Gastroesophageal sphincter (tissue), 4 donors: ENCODE measurements at regions not wholly inside any gene's neighbourhood (a gene's known extent, or its start where the extent isn't known, plus 50 kb on each side); places are given as distances from the start of the nearest gene placed in this dataset.

Experiments
- ATAC-seq: fragments of 150-250 bp; one replicate; pipeline ENCODE4 v1.9.1; 2016; ENCODE audit warnings: mild to moderate bottlenecking, moderate library complexity
- H3K27ac ChIP-seq, 4 donors: fragments of 200-600 bp; sonication (generic) in 3 of 4; 1 replicate in 3 of 4; 2 replicates in 1 of 4; pipeline ENCODE4 v1.5.1; 2016 to 2019
- H3K27me3 ChIP-seq: fragments of 200-600 bp; sonication (generic); one replicate; pipeline ENCODE4 v1.5.1; 2019
- H3K36me3 ChIP-seq, 2 donors: fragments of 200-600 bp; sonication (generic); one replicate each; pipeline ENCODE4 v1.5.1; 2019; ENCODE audit warnings: control low read depth in 1 of 2
- H3K4me1 ChIP-seq, 3 donors: fragments of 200-600 bp; sonication (generic); 1 replicate in 2 of 3; 2 replicates in 1 of 3; pipeline ENCODE4 v1.5.1; 2016 to 2019; ENCODE audit warnings: control low read depth in 2 of 3
- H3K4me3 ChIP-seq, 2 donors: fragments of 200-600 bp; sonication (generic); one replicate each; pipeline ENCODE4 v1.5.1; 2019; ENCODE audit warnings: mild to moderate bottlenecking in 1 of 2, moderate library complexity in 1 of 2
- H3K9me3 ChIP-seq, 3 donors: fragments of 200-600 bp; sonication (generic); one replicate each; pipeline ENCODE4 v1.5.1; 2017 to 2019; ENCODE audit warnings: control low read depth in 2 of 3
- EP300 ChIP-seq: sonication (generic); formaldehyde crosslinking; IDR thresholded peaks from one replicate; pipeline ENCODE4 v1.6.1; 2017; ENCODE audit warnings: antibody characterized with exemption, mild to moderate bottlenecking
- POLR2A ChIP-seq, 2 donors: fragments of 450-650 bp; IDR thresholded peaks; one replicate each; pipeline ENCODE4 v1.6.1; 2017; ENCODE audit warnings: antibody characterized with exemption in 2 of 2, mild to moderate bottlenecking in 2 of 2, moderate library complexity in 1 of 2
- POLR2AphosphoS5 ChIP-seq: sonication (generic); formaldehyde crosslinking; IDR thresholded peaks from one replicate; pipeline ENCODE4 v1.6.1; 2017; ENCODE audit warnings: antibody characterized with exemption
- WGBS, 2 donors: methylation state at CpG; one replicate each; pipeline ENCODE4 v1.1.5; 2018; ENCODE audit warnings: low coverage in 1 of 2; 5-methylcytosine and 5-hydroxymethylcytosine counted together
- TF ChIP-seq, protein P1 (sequence below), 4 experiments: fragments of 200-600 bp in 2 of 4; fragments of 450-650 bp in 2 of 4; sonication (generic) in 1 of 4; IDR thresholded peaks; one replicate each; pipeline ENCODE4 v1.5.1; 2017 to 2019; ENCODE audit warnings: antibody characterized with exemption in 4 of 4, mild to moderate bottlenecking in 2 of 4, moderate library complexity in 2 of 4

DNA sequence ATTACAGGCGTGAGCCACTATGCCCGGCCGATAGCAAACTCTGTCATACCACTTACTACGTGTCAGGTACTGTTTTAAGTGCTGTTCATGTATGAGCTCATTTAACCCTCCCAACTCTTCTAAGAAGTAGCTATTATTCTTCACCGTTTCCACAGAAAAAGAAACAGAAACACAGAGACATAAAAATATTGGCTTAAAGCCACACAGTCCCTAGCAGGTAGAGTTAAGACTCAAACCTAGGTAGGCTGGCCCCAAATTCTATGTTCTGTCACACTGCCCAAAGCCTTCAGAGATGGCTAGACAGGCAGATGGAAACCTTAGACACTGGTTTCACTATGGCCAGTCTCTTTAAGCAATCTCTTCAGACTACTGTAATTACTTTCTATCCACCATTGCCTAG lies 149.8 kb upstream of the KCNMB2 start:
- no peaks in the 10 kb centered on the region for H3K27me3 ChIP-seq
- ATAC-seq, result no peak
- no peak overlapping the region for H3K4me3 ChIP-seq
- 86 to 87% methylated on average over 5 of the region's 5 CpGs for WGBS, 2 donors
- H3K4me1 ChIP-seq, result peaks cover 0 to 43% (median 18%) of the 10 kb centered on the region in 3 donors
- H3K36me3 ChIP-seq, result no peaks in the 10 kb centered on the region
- no peak overlapping the region for H3K27ac ChIP-seq
- no peak for TF ChIP-seq EP300
- TF ChIP-seq POLR2AphosphoS5, result no peak
- TF ChIP-seq, protein P1, sequence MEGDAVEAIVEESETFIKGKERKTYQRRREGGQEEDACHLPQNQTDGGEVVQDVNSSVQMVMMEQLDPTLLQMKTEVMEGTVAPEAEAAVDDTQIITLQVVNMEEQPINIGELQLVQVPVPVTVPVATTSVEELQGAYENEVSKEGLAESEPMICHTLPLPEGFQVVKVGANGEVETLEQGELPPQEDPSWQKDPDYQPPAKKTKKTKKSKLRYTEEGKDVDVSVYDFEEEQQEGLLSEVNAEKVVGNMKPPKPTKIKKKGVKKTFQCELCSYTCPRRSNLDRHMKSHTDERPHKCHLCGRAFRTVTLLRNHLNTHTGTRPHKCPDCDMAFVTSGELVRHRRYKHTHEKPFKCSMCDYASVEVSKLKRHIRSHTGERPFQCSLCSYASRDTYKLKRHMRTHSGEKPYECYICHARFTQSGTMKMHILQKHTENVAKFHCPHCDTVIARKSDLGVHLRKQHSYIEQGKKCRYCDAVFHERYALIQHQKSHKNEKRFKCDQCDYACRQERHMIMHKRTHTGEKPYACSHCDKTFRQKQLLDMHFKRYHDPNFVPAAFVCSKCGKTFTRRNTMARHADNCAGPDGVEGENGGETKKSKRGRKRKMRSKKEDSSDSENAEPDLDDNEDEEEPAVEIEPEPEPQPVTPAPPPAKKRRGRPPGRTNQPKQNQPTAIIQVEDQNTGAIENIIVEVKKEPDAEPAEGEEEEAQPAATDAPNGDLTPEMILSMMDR (IDR thresholded peaks at IDR 0.05), result no peak
- no peak for TF ChIP-seq POLR2A (IDR thresholded peaks at IDR 0.05)
- no peaks in the 10 kb centered on the region for H3K9me3 ChIP-seq

DNA sequence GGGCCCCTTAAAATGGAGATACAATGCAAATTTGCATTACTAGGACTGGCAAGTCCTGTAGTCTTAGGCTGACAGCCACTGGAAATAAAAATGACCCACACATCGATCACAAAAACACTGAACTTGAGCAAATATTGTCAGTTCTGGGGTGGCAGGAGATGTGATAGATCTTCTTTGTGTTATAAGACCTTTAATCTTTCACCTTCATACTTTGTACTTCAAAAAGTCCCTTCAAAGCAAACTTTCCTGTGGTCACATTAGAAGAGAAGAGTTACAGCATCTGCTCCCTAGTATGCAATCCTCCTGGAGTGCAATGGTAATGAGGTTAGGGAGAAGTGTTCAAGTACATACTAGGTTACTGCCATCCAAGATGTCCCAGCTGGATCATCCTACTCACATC lies 149.4 kb upstream of the KCNMB2 start:
- Histone ChIP-seq H3K4me3 (no peak overlapping the region), H3K27ac (no peak overlapping the region), H3K4me1 (peaks cover 0 to 40% (median 15%) of the 10 kb centered on the region in 3 donors), H3K36me3 (no peaks in the 10 kb centered on the region), H3K27me3 (no peaks in the 10 kb centered on the region), H3K9me3 (no peaks in the 10 kb centered on the region)
- 70 to 80% methylated on average over 1 of the region's 1 CpG for WGBS, 2 donors
- ATAC-seq, result no peak
- TF ChIP-seq, protein P1 (IDR thresholded peaks at IDR 0.05), result no peak
- TF ChIP-seq POLR2A (IDR thresholded peaks at IDR 0.05), result no peak
- TF ChIP-seq EP300, result no peak
- no peak for TF ChIP-seq POLR2AphosphoS5

DNA sequence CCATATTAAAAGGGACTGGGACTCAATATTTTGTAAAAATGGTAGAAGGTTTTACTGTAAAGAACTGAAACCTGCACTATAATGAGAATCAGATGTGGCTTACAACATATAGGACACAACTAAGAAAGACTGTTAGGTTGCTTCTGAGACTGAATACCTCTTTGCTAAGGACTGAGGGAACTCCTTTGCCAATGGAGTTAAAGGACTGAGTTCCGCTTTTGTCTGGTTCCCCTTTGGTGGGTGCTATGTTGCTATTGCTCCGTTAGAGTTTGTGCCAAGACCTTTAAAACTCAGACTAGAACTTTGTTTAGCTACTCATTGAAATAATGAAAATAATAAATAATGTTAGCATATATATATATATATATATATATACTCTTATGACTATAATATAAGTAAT lies 147.8 kb upstream of the KCNMB2 start:
- Histone ChIP-seq H3K36me3 (no peaks in the 10 kb centered on the region), H3K27ac (no peak overlapping the region), H3K4me1 (peaks cover 0 to 30% (median 10%) of the 10 kb centered on the region in 3 donors), H3K4me3 (no peak overlapping the region), H3K27me3 (no peaks in the 10 kb centered on the region), H3K9me3 (no peaks in the 10 kb centered on the region)
- 100% methylated on average over 1 to 2 of the region's 2 CpGs for WGBS, 2 donors
- TF ChIP-seq, protein P1 (IDR thresholded peaks at IDR 0.05), result no peak
- TF ChIP-seq POLR2A (IDR thresholded peaks at IDR 0.05) (no peak), POLR2AphosphoS5 (no peak), EP300 (no peak)
- ATAC-seq, result no peak

DNA sequence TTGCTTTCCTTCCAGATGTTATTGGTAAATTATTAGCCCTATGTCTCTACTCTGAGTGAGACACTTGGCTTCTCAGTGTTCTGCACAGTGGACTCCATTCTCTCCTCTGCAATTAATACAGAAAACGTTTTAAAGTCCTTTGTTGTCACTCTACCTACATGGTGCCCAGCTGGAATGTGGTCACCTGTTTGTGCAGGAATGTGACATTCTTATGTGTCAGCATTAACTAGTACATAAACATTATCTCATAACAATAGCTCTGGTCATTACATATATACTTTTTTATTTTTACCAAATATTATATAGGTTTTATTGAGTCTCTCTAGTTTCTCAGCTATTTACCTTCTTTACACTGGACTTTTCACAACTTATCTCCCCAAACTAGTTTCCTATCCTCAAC lies 147.0 kb upstream of the KCNMB2 start:
- 50 to 67% methylated on average over 1 of the region's 1 CpG for WGBS, 2 donors
- H3K9me3 ChIP-seq, result no peaks in the 10 kb centered on the region
- no peak overlapping the region for H3K27ac ChIP-seq
- ATAC-seq, result no peak
- H3K36me3 ChIP-seq, result no peaks in the 10 kb centered on the region
- no peak overlapping the region for H3K4me3 ChIP-seq
- TF ChIP-seq POLR2A (IDR thresholded peaks at IDR 0.05), result no peak
- peaks cover 0 to 22% (median 8%) of the 10 kb centered on the region in 3 donors for H3K4me1 ChIP-seq
- no peaks in the 10 kb centered on the region for H3K27me3 ChIP-seq

DNA sequence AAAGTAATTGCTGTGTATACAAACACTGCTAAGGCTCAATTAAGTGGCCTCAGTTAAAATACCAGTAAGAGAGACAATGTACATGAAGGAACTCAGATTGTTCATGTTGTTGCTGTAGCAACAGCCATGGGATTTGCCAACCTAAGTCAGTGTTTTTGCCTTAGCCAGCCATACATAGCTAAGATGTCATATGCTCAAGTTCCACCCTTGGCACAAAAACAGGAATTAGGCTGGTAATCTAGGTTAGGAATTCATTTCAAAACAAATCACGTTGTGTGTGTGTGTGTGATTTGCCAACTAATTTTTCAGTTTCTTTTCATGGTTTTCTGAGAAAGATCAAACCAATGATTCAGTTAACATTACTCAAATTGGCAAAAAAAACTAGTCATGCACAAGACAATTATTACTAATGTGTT lies 143.7 kb upstream of the KCNMB2 start:
- no peak for TF ChIP-seq EP300
- TF ChIP-seq POLR2AphosphoS5, result no peak
- no peak for TF ChIP-seq POLR2A (IDR thresholded peaks at IDR 0.05)
- TF ChIP-seq, protein P1 (IDR thresholded peaks at IDR 0.05), result no peak
- Histone ChIP-seq H3K36me3 (no peaks in the 10 kb centered on the region), H3K9me3 (no peaks in the 10 kb centered on the region), H3K4me1 (peaks cover 0 to 6% (median 3%) of the 10 kb centered on the region in 3 donors), H3K27me3 (no peaks in the 10 kb centered on the region), H3K27ac (no peak overlapping the region), H3K4me3 (no peak overlapping the region)
- no peak for ATAC-seq
- WGBS, 2 donors, result 10 to 14% methylated on average over 1 of the region's 1 CpG
